HG03457 (cell line): ENCODE measurements at regions not wholly inside any gene's neighbourhood (a gene's known extent, or its start where the extent isn't known, plus 50 kb on each side); places are given as distances from the start of the nearest gene placed in this dataset.

Experiments
- ATAC-seq: cut with Tn5 transposase; IDR thresholded peaks from one replicate; pipeline ENCODE4 v1.9.1; 2021; ENCODE audit warnings: moderate number of reproducible peaks; ENCODE audit not compliant: unreplicated experiment

DNA sequence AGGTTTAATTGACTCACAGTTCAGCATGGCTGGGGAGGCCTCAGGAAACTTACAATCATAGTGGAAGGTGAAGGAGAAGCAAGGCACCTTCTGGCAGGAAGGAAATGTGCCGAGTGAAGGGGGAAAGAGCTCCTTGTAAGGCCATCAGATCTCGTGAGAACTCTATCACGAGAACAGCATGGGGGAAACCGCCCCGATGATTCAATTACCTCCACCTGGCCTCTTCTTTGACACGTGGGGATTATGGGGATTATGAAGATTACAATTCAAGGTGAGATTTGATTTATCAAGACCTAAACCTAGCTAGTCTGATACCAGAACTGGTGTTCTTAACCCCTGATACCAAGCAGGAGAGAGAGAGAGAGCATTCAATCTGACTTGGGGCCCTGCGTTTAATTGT is 258.7 kb downstream of the PTEN start:
- no peak for ATAC-seq

- ATAC-seq, result no peak
Measured at GRCh38 chr10:88122576-88122975, 259.2 kb downstream of the PTEN start.

- ATAC-seq, result no peak
Measured at GRCh38 chr10:88125766-88126165, 262.3 kb downstream of the PTEN start.

DNA sequence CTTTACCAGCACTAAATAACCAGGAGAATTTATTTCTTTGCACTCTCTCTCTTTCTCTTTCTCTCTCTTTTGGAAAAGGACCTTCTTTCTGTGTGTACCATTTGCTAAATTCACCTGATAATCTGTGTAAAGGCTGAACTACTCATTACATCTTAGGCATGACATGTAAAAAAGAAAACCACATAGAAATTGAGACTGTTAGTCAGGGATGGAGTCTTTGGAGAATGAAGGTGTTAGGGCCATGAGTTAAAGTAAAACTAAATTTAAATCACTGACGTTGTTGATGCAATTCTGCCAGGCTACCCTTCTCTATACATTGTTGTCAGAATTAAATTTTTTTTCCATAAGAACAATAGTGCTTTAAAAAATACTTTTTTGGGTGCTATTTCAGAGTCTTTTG is 263.3 kb downstream of the PTEN start:
- no peak for ATAC-seq

DNA sequence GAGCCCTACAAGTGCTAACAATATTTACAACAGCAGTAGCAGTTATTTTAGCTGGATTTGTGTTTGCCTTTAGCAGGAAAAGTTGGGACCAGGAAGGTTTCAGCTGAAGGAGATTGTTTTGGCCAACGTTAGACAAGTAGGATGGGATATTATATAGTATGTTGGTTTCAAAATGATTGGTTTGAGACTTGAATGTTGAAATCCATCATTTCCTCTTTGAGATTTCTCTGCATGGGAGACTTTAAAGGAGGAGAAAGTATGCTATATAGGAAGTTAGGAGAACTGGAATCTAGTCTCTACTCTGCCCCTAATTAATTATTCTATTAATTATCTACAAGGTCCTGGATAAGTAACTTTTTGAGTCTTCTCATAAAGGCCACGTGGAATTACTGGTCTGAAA is 263.8 kb downstream of the PTEN start:
- no peak for ATAC-seq

DNA sequence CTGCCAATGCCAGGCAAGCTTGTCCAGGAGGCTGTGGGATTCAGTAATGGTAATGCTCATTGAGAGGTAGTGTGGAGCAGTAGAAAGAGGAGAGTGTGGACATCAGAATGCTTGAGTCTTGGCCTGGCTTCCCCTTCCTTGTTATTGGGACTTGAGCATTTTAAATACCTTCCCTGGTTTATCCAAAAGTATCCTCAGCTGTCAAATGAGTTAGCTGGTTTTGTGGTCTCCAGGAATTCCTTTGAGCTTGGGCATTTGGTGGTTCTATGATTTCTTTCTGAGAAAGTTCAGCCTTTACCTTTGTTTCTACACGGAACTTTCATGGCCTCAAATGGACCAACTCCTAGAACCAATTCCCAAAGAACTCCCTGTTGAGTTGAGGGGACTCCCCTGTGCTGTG is 264.3 kb downstream of the PTEN start:
- ATAC-seq, result no peak

DNA sequence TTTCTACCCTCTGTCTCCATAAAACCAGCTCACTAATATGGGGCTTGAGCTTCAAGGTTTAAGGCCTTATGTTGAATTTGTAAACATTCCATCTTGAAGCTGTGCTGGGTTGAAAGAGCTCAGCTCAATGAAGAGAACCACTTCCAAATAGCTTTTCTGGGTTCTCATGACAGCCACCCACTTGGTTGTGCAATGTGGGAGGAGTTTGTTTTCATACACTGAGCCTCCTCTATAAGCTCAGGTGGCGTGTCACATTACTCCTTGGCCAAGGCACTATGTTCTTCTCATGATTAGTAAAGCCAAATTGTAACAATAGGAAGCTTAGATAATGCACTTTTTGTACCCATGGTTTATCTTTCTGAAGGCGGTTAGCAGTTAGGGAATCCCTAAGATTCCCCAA is 265.6 kb downstream of the PTEN start:
- no peak for ATAC-seq

GRCh38 chr10:88130912-88131311 is 267.5 kb downstream of the PTEN start:
- no peak for ATAC-seq

- no peak for ATAC-seq
Measured at GRCh38 chr10:88131511-88132139, 268.2 kb downstream of the PTEN start.

GRCh38 chr10:88136712-88137111 is 273.3 kb downstream of the PTEN start:
- ATAC-seq, result no peak

- ATAC-seq, result peak; percentile 82
Measured at GRCh38 chr10:88138319-88138848, 275.0 kb downstream of the PTEN start.

DNA sequence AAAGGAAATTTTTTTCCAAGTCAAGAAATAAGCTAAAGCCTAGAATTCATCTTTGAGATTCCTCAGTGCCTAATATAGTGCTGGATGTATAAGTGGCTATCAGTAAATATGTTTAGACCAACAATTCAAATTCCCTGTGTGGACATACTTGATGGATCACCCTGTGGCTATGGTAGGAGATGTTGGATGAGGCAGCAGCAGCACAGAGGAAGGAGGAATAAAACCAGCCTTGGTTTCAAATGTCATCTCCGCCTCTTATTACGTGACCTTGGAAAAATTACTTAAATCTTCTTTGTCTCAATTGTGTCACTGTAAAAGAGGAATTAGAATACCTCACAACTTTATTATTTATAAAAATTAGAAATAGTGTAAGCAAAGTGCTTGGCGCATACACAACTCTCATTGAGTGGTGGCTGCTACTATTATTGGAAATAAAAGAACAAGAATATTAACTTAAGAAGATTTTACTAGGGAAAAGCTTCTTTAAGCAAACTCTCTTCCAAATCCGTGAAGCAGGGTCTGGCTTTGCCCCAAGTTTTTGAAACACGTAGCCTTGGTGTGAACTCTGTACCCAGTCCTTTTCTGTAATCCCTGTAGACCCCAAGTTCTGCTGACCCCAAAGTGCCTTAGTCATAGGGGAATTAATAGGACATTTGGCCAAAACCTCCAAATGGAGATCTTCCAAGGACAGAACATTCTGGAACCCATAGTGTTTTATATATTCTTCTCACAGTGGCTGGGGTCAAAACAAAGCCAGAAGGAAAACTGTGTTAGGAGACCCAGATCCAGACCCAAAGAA is 283.8 kb downstream of the PTEN start:
- no peak for ATAC-seq

- ATAC-seq, result no peak
Measured at GRCh38 chr10:88149906-88150305, 286.5 kb downstream of the PTEN start.

DNA sequence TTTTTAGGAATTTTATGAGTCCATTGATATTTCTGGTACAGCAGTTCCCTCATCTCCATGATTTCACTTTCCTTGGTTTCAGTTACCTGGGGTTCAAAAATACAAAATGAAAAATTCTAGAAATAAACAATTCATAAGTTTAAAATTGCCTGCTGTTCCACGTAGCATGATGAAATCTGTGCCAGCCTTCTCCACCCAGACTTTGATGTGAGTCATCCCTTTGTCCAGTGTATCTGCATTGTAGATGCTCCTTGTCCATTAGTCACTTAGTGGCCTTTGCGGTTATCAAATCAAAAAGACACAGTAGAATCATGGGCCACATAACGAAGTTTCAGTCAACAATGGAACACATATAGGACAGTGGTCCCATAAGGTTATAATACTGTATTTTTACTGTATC is 286.9 kb downstream of the PTEN start:
- no peak for ATAC-seq

- ATAC-seq, result no peak
Measured at GRCh38 chr10:88152728-88153133, 289.3 kb downstream of the PTEN start.

- ATAC-seq, result no peak
Measured at GRCh38 chr10:88154596-88155250, 291.3 kb downstream of the PTEN start.

DNA sequence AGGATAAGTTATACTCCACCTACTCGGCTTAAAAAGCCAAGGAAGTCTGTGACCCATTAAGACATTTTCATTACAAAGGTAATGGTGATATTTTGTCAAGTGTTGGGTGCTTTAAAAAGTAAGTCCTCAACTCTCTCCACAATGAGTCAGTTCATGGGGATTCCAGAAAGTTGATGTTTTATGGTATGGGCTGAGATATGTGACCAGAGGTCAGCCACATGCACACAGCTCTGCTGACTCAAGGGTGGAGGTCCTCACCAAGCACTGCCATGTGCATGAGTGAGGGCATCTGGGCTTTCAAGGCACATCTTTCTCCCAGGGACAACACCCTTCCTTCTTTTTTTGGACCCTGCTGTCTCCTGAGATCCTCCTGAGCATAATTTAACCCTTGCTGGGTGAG is 292.9 kb downstream of the PTEN start:
- no peak for ATAC-seq

DNA sequence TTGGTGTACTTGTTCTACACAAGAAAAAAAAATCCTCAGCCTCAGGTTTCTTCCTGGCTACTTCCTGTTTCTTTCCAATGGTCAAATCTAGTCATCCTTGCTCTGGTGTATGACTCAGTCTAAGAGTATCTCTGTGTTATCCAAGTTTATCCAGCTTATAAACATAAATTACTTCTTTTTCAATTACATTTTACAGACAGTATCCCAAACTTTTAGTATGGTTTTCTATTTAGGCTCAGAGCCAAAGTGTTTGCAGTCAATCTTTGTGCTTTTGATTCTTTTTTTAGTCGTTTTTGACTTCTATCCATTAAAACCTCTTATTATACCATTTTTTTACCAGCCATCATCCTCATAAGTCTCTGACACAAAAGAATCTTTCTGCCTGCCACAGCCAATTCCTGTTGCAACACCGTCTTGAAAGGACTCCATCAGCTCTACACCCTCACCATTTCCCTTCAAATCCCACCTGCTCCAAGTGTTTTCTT is 294.6 kb downstream of the PTEN start:
- no peak for ATAC-seq

DNA sequence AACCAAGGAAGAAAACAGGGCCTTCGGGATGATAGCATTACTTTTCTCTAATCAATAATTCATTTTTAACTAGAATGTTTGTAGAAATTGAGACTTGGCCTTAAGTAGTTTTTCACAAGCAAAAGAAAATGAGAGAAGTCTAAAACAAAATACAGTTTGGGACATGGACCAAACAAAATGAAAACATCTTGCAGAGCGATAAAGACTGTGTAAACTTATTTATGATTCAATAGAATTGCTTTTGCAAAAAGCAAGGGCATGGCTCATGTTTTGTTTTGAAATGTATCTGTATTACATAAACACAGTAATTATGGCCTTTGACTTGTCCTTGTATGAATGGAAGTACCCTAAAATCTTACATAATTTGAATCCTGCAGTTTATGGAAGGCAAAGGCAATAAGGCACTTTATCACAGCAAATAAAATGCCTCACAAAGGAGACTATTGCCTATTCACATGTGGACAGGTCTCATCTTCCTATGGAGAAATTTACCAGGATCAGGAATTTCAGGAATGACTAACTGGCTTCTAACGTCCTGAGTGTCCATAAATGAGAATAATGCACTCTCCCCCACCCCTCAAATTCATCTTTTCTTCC is 295.2 kb downstream of the PTEN start:
- no peak for ATAC-seq

DNA sequence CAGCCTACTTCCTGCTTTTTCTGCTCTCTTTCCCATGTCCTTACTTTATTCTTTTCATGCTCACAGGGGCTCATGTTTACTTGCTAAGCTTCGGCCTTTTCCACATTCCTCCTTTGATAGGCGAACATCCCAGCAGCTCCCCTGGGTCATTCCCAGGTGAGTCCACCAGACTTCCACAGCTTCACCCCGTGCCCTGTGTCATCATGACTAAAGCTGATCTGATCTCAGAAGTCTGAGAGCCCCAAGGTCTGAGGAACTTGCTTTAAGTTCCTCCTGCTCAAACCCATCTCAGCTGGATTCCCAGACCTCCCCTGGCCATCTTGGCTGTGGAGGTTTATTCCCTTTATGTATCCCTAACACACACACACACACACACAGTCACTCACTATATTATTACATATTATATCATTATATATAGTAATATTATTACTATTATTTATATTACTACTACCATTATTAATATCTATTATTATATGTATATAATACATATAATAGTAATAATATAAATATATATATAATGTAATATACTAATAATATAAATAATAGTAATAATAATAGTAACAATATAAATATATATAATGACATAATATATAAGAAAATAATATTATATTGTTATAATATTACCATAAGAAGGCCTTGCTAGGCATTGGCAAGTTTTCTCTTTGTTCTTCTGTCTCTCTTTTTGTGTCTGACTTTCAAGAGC is 295.9 kb downstream of the PTEN start:
- no peak for ATAC-seq

DNA sequence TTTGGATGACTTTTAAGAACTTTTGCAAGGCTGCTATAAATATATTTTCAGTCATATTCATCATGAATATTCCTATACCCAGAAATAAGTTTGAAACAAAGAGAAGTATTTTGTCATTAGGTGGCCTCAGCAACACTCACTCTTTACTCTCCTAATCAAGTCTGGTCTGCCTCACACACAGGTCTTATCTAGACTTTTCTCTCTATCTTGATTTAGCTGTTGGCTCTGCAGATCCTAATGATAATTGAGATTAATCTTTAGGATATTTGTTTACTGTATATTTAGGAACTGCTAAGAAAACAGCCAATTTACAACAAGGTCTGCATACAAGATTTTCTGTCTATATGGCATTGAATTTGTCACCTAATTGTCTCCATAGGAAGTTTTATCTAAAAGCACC is 297.6 kb downstream of the PTEN start:
- ATAC-seq, result no peak
